ENCODE measurements at regions not wholly inside any gene's neighbourhood (a gene's known extent, or its start where the extent isn't known, plus 50 kb on each side); places are given as distances from the start of the nearest gene placed in this dataset.

DNA sequence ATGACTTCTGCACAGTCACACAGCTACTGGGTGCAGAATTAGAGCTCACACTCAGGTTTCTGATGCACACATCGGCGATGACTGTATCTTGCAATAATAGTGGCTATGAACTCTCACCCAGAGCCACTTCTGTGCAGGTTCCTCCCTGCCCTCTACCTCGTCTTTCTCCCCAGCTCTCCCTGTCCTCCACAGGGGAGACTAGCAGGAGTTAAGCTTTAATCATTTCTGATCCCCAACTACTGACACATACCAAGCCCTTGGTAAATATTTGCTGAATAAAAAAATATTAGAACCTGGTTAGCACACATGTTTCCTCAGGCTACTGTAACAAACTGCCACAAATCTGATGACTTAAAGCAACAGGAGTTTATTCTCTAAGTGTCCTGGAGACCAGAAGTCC lies 222.7 kb upstream of the FOXA2 start:
- no peak overlapping the region for H3K27ac ChIP-seq (ENCODE audit: low read depth in 1 of 2, low read length in 2 of 2)
- H3K4me3 ChIP-seq (ENCODE audit: low read depth in 1 of 3, low read length in 3 of 3), result no peak overlapping the region
- DNase-seq (ENCODE audit: low spot score), result no peak
- H3K9ac ChIP-seq (ENCODE audit: low read depth in 1 of 2, low read length in 2 of 2), result no peak overlapping the region
- TF ChIP-seq EGR1 (IDR thresholded peaks at IDR 0.05; ENCODE audit: low read depth in 2 of 2) (no peak), TAF1 (conservative IDR thresholded peaks at IDR 0.05) (no peak), GABPA (IDR thresholded peaks at IDR 0.05 in 1 of 2, conservative IDR thresholded peaks at IDR 0.05 in 1 of 2) (no peak), FOXA1 (IDR thresholded peaks at IDR 0.05) (no peak), RXRA (IDR thresholded peaks at IDR 0.05) (no peak), RAD21 (IDR thresholded peaks at IDR 0.05) (no peak), HNF4G (IDR thresholded peaks at IDR 0.05) (no peak), NR2F2 (IDR thresholded peaks at IDR 0.05) (no peak), SP1 (IDR thresholded peaks at IDR 0.05) (no peak), FOXA2 (IDR thresholded peaks at IDR 0.05) (no peak), HNF4A (conservative IDR thresholded peaks at IDR 0.05) (no peak), YY1 (IDR thresholded peaks at IDR 0.05) (no peak), JUND (IDR thresholded peaks at IDR 0.05) (no peak)
- TF ChIP-seq, protein P1, sequence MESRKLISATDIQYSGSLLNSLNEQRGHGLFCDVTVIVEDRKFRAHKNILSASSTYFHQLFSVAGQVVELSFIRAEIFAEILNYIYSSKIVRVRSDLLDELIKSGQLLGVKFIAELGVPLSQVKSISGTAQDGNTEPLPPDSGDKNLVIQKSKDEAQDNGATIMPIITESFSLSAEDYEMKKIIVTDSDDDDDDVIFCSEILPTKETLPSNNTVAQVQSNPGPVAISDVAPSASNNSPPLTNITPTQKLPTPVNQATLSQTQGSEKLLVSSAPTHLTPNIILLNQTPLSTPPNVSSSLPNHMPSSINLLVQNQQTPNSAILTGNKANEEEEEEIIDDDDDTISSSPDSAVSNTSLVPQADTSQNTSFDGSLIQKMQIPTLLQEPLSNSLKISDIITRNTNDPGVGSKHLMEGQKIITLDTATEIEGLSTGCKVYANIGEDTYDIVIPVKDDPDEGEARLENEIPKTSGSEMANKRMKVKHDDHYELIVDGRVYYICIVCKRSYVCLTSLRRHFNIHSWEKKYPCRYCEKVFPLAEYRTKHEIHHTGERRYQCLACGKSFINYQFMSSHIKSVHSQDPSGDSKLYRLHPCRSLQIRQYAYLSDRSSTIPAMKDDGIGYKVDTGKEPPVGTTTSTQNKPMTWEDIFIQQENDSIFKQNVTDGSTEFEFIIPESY (IDR thresholded peaks at IDR 0.05), result no peak
- TF ChIP-seq, protein P2, sequence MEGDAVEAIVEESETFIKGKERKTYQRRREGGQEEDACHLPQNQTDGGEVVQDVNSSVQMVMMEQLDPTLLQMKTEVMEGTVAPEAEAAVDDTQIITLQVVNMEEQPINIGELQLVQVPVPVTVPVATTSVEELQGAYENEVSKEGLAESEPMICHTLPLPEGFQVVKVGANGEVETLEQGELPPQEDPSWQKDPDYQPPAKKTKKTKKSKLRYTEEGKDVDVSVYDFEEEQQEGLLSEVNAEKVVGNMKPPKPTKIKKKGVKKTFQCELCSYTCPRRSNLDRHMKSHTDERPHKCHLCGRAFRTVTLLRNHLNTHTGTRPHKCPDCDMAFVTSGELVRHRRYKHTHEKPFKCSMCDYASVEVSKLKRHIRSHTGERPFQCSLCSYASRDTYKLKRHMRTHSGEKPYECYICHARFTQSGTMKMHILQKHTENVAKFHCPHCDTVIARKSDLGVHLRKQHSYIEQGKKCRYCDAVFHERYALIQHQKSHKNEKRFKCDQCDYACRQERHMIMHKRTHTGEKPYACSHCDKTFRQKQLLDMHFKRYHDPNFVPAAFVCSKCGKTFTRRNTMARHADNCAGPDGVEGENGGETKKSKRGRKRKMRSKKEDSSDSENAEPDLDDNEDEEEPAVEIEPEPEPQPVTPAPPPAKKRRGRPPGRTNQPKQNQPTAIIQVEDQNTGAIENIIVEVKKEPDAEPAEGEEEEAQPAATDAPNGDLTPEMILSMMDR (IDR thresholded peaks at IDR 0.05; ENCODE audit: low read depth, low read length, missing input control), result no peak
- TF ChIP-seq, protein P3, sequence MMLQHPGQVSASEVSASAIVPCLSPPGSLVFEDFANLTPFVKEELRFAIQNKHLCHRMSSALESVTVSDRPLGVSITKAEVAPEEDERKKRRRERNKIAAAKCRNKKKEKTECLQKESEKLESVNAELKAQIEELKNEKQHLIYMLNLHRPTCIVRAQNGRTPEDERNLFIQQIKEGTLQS (IDR thresholded peaks at IDR 0.05), result no peak
- TF ChIP-seq, protein P4, sequence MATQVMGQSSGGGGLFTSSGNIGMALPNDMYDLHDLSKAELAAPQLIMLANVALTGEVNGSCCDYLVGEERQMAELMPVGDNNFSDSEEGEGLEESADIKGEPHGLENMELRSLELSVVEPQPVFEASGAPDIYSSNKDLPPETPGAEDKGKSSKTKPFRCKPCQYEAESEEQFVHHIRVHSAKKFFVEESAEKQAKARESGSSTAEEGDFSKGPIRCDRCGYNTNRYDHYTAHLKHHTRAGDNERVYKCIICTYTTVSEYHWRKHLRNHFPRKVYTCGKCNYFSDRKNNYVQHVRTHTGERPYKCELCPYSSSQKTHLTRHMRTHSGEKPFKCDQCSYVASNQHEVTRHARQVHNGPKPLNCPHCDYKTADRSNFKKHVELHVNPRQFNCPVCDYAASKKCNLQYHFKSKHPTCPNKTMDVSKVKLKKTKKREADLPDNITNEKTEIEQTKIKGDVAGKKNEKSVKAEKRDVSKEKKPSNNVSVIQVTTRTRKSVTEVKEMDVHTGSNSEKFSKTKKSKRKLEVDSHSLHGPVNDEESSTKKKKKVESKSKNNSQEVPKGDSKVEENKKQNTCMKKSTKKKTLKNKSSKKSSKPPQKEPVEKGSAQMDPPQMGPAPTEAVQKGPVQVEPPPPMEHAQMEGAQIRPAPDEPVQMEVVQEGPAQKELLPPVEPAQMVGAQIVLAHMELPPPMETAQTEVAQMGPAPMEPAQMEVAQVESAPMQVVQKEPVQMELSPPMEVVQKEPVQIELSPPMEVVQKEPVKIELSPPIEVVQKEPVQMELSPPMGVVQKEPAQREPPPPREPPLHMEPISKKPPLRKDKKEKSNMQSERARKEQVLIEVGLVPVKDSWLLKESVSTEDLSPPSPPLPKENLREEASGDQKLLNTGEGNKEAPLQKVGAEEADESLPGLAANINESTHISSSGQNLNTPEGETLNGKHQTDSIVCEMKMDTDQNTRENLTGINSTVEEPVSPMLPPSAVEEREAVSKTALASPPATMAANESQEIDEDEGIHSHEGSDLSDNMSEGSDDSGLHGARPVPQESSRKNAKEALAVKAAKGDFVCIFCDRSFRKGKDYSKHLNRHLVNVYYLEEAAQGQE (IDR thresholded peaks at IDR 0.05), result no peak
- TF ChIP-seq, protein P5, sequence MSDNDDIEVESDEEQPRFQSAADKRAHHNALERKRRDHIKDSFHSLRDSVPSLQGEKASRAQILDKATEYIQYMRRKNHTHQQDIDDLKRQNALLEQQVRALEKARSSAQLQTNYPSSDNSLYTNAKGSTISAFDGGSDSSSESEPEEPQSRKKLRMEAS (IDR thresholded peaks at IDR 0.05), result no peak
- 64% methylated on average over 3 of the region's 3 CpGs for WGBS
- no peaks in the 10 kb centered on the region for H3K36me3 ChIP-seq (ENCODE audit: control insufficient read depth in 4 of 4, insufficient read depth in 3 of 4, low read depth in 1 of 4, low read length in 3 of 4)
- peaks cover 0 to 1% (median 0%) of the 10 kb centered on the region in 4 donors for H3K4me1 ChIP-seq (ENCODE audit: control insufficient read depth in 4 of 4, insufficient read depth in 4 of 4, low read length in 3 of 4)
- H3K27me3 ChIP-seq (ENCODE audit: control insufficient read depth in 4 of 4, insufficient read depth in 4 of 4, low read length in 3 of 4), result no peaks in the 10 kb centered on the region
- no peaks in the 10 kb centered on the region for H3K9me3 ChIP-seq (ENCODE audit: control insufficient read depth in 4 of 4, low read length in 3 of 4)
